Testis (tissue), 2 donors: ENCODE measurements at regions not wholly inside any gene's neighbourhood (a gene's known extent, or its start where the extent isn't known, plus 50 kb on each side); places are given as distances from the start of the nearest gene placed in this dataset.

Source experiments
- POLR2A ChIP-seq: fragments of 450-650 bp; IDR thresholded peaks from one replicate; pipeline ENCODE4 v1.6.1; 2017; ENCODE audit warnings: antibody characterized with exemption, mild to moderate bottlenecking, moderate library complexity
- TF ChIP-seq, protein P1 (sequence below), 3 experiments: fragments of 450-650 bp in 2 of 3; fragments of 200-600 bp in 1 of 3; sonication (generic) in 1 of 3; IDR thresholded peaks; one replicate each; pipeline ENCODE4 v1.5.1; 2016 to 2019; ENCODE audit warnings: antibody characterized with exemption in 3 of 3, mild to moderate bottlenecking in 2 of 3, moderate library complexity in 1 of 3

DNA sequence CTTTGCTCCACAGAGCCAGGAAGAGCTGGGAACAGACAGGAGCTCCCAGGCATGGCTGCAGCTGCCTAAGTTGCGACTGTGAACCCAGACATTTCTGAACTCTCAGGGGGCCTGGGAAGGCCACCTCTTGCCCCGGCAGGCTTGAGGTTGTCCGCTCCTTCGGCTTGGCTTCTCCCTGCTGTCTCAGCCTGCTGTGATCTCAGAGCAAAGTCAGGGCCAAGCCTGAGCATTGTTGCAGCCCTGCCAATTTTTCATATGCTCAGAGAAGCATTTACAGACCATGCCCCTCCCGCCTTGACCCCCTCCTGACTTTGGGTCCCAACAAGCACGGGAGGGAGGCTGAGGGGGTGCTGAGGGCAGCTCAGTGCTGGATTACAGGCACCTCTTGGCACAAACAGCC, 1439.1 kb upstream of the FLRT2 start:
- TF ChIP-seq, protein P1, sequence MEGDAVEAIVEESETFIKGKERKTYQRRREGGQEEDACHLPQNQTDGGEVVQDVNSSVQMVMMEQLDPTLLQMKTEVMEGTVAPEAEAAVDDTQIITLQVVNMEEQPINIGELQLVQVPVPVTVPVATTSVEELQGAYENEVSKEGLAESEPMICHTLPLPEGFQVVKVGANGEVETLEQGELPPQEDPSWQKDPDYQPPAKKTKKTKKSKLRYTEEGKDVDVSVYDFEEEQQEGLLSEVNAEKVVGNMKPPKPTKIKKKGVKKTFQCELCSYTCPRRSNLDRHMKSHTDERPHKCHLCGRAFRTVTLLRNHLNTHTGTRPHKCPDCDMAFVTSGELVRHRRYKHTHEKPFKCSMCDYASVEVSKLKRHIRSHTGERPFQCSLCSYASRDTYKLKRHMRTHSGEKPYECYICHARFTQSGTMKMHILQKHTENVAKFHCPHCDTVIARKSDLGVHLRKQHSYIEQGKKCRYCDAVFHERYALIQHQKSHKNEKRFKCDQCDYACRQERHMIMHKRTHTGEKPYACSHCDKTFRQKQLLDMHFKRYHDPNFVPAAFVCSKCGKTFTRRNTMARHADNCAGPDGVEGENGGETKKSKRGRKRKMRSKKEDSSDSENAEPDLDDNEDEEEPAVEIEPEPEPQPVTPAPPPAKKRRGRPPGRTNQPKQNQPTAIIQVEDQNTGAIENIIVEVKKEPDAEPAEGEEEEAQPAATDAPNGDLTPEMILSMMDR (IDR thresholded peaks at IDR 0.05) = no peak
- no peak for TF ChIP-seq POLR2A
